OCI-LY7 (cell line): ENCODE measurements at regions not wholly inside any gene's neighbourhood (a gene's known extent, or its start where the extent isn't known, plus 50 kb on each side); places are given as distances from the start of the nearest gene placed in this dataset.

ENCODE experiments used
- BruUV-seq: library from RNA; stranded (reverse); fragments of 400-500 nt; replicated peaks from 2 replicates; lab custom pipeline; 2021; lab: Mats Ljungman, UMichigan
- CTCF ChIA-PET: fragments of 300-600 bp; sonication (Branson Sonifier 250); formaldehyde crosslinking; loops from one replicate; lab custom pipeline; 2022; ENCODE audit warnings: antibody characterized with exemption; ENCODE audit not compliant: unreplicated experiment; lab: Charles Lee
- POLR2A ChIA-PET: fragments of 300-600 bp; sonication (Branson Sonifier 250); formaldehyde crosslinking; loops from one replicate; lab custom pipeline; 2022; ENCODE audit warnings: antibody characterized with exemption; lab: Charles Lee
- DNase-seq: peaks from one replicate; pipeline ENCODE4 v3.0.0-alpha.2; 2015; ENCODE audit warnings: low spot score
- H2AFZ ChIP-seq: fragments of 200-600 bp; sonication (generic), shearing (Covaris generic); 2 replicates; pipeline ENCODE4 v1.6.1; 2014; ENCODE audit warnings: mild to moderate bottlenecking, antibody characterized with exemption, low read length, moderate library complexity
- H3K27ac ChIP-seq: fragments of 200-600 bp; sonication (generic); 2 replicates; pipeline ENCODE4 v1.5.1; 2014; ENCODE audit warnings: mixed run types, low read depth, mild to moderate bottlenecking, moderate library complexity, low read length, inconsistent platforms; ENCODE audit not compliant: poor library complexity, severe bottlenecking
- H3K36me3 ChIP-seq: fragments of 200-600 bp; sonication (generic); 2 replicates; pipeline ENCODE4 v1.6.1; 2014; ENCODE audit warnings: mild to moderate bottlenecking, antibody characterized with exemption, low read length, moderate library complexity, mixed read lengths; ENCODE audit not compliant: insufficient read depth
- H3K4me1 ChIP-seq: fragments of 200-600 bp; sonication (generic); 2 replicates; pipeline ENCODE4 v1.5.1; 2014; ENCODE audit warnings: mild to moderate bottlenecking, low read length; ENCODE audit not compliant: insufficient read depth, poor library complexity, severe bottlenecking
- H3K4me2 ChIP-seq: fragments of 200-600 bp; sonication (generic); 2 replicates; pipeline ENCODE4 v1.6.1; 2014; ENCODE audit warnings: mild to moderate bottlenecking, low read length
- H3K4me3 ChIP-seq: fragments of 200-600 bp; sonication (generic); 2 replicates; pipeline ENCODE4 v1.5.1; 2014; ENCODE audit warnings: mild to moderate bottlenecking, low read depth, low read length; ENCODE audit not compliant: poor library complexity, severe bottlenecking
- H3K79me2 ChIP-seq: fragments of 200-600 bp; sonication (generic); 2 replicates; pipeline ENCODE4 v1.6.1; 2016; ENCODE audit warnings: low read depth, mild to moderate bottlenecking, low read length, moderate library complexity, mixed read lengths; ENCODE audit not compliant: insufficient read depth
- H3K9me2 ChIP-seq: fragments of 200-600 bp; sonication (generic); 2 replicates; pipeline ENCODE4 v1.6.1; 2016; ENCODE audit warnings: mild to moderate bottlenecking, low read length, mixed read lengths; ENCODE audit not compliant: insufficient read depth
- H3K9me3 ChIP-seq: fragments of 200-600 bp; sonication (generic); 2 replicates; pipeline ENCODE4 v1.6.1; 2014; ENCODE audit warnings: mild to moderate bottlenecking, mixed run types, low read length, mixed read lengths
- H4K20me1 ChIP-seq: fragments of 200-600 bp; sonication (generic); 2 replicates; pipeline ENCODE4 v1.6.1; 2014; ENCODE audit warnings: mild to moderate bottlenecking, antibody characterized with exemption, low read length, moderate library complexity, mixed read lengths; ENCODE audit not compliant: insufficient read depth
- CTCF ChIP-seq: fragments of 200-600 bp; sonication (generic); conservative IDR thresholded peaks from 2 replicates; pipeline ENCODE4 v1.5.1; 2014; ENCODE audit warnings: mild to moderate bottlenecking, antibody characterized with exemption, low read length, moderate library complexity, mixed read lengths
- EZH2phosphoT487 ChIP-seq: fragments of 200-600 bp; sonication (generic); IDR thresholded peaks from 2 replicates; pipeline ENCODE4 v1.6.1; 2018; ENCODE audit warnings: low read depth, borderline replicate concordance, mild to moderate bottlenecking, mixed run types, antibody characterized with exemption, low read length, moderate library complexity, mixed read lengths
- intact Hi-C: fragments of 100-400 bp; cut with micrococcal nuclease; formaldehyde crosslinking; loops from one replicate; pipeline ENCODE4 v1.10.0; 2022; ENCODE audit not compliant: unreplicated experiment

- intact Hi-C loops, result no loop called here
- Histone ChIP-seq H2AFZ (no peak overlapping the region), H3K4me1 (no peaks in the 10 kb centered on the region), H3K9me2 (no peaks in the 10 kb centered on the region), H3K4me2 (no peak overlapping the region), H4K20me1 (no peaks in the 10 kb centered on the region), H3K27ac (no peak overlapping the region), H3K4me3 (no peak overlapping the region), H3K9me3 (no peaks in the 10 kb centered on the region), H3K36me3 (no peaks in the 10 kb centered on the region), H3K79me2 (no peaks in the 10 kb centered on the region)
- CTCF ChIA-PET, result no interaction called here
- DNase-seq, result no peak
- POLR2A ChIA-PET, result no interaction called here
- BruUV-seq, result no TSS peak
- TF ChIP-seq EZH2phosphoT487, result no peak
- TF ChIP-seq CTCF, result no peak
These were observed 348.8 kb upstream of the C11orf87 start for GRCh38 chr11:109073032-109073822.

GRCh38 chr11:109075976-109076375, 346.0 kb upstream of the C11orf87 start:
- Histone ChIP-seq H3K9me3 (no peaks in the 10 kb centered on the region), H3K4me3 (no peak overlapping the region), H3K9me2 (no peaks in the 10 kb centered on the region), H3K27ac (no peak overlapping the region), H3K4me1 (no peaks in the 10 kb centered on the region), H3K79me2 (no peaks in the 10 kb centered on the region), H3K36me3 (no peaks in the 10 kb centered on the region), H2AFZ (no peak overlapping the region), H4K20me1 (no peaks in the 10 kb centered on the region), H3K4me2 (no peak overlapping the region)
- ChIA-PET POLR2A (no interaction called here), CTCF (no interaction called here)
- intact Hi-C loops, result no loop called here
- DNase-seq, result no peak
- TF ChIP-seq CTCF, result no peak
- no peak for TF ChIP-seq EZH2phosphoT487
- BruUV-seq, result no TSS peak

GRCh38 chr11:109076870-109077269, 345.1 kb upstream of the C11orf87 start:
- Histone ChIP-seq H3K9me3 (no peaks in the 10 kb centered on the region), H3K36me3 (no peaks in the 10 kb centered on the region), H3K4me3 (no peak overlapping the region), H3K27ac (no peak overlapping the region), H3K9me2 (no peaks in the 10 kb centered on the region), H4K20me1 (no peaks in the 10 kb centered on the region), H3K4me2 (no peak overlapping the region), H3K4me1 (no peaks in the 10 kb centered on the region), H2AFZ (no peak overlapping the region), H3K79me2 (no peaks in the 10 kb centered on the region)
- intact Hi-C loops, result no loop called here
- no peak for DNase-seq
- no TSS peak for BruUV-seq
- no peak for TF ChIP-seq CTCF
- no peak for TF ChIP-seq EZH2phosphoT487
- POLR2A ChIA-PET, result interaction anchor here (0.6 kb wide), 1 partner anchor 866 kb away, joined by 3 read pairs; no protein-coding TSS in a partner anchor
- CTCF ChIA-PET, result no interaction called here
